Transverse colon (tissue), 4 donors: ENCODE measurements at regions not wholly inside any gene's neighbourhood (a gene's known extent, or its start where the extent isn't known, plus 50 kb on each side); places are given as distances from the start of the nearest gene placed in this dataset.

Experiments used
- DNase-seq: peaks from one replicate; pipeline ENCODE4 v3.0.0-alpha.2; 2019
- H3K27ac ChIP-seq, 4 donors: fragments of 200-600 bp; sonication (generic); 2 replicates each; pipeline ENCODE4 v1.5.1; 2016 to 2018; ENCODE audit warnings: inconsistent platforms in 4 of 4
- H3K27me3 ChIP-seq: fragments of 200-600 bp; sonication (generic); 2 replicates; pipeline ENCODE4 v1.5.1; 2017; ENCODE audit warnings: inconsistent platforms
- H3K36me3 ChIP-seq, 4 donors: fragments of 200-600 bp; sonication (generic); 2 replicates each; pipeline ENCODE4 v1.5.1; 2017 to 2019; ENCODE audit warnings: inconsistent platforms in 4 of 4
- H3K4me1 ChIP-seq, 4 donors: fragments of 200-600 bp; sonication (generic); 2 replicates each; pipeline ENCODE4 v1.5.1; 2017 to 2020; ENCODE audit warnings: inconsistent platforms in 4 of 4
- H3K4me3 ChIP-seq, 4 donors: fragments of 200-600 bp; sonication (generic); 1 replicate in 1 of 4; 2 replicates in 3 of 4; pipeline versions ENCODE4 v1.5.1 to v1.6.1; 2017 to 2019; ENCODE audit warnings: inconsistent platforms in 4 of 4
- H3K9me3 ChIP-seq, 2 donors: fragments of 200-600 bp; sonication (generic); 2 replicates each; pipeline ENCODE4 v1.5.1; 2017 to 2019; ENCODE audit warnings: inconsistent platforms in 2 of 2
- EP300 ChIP-seq: sonication (generic); formaldehyde crosslinking; IDR thresholded peaks from one replicate; pipeline ENCODE4 v1.6.1; 2017; ENCODE audit warnings: antibody characterized with exemption, low read depth
- POLR2A ChIP-seq: fragments of 450-650 bp; IDR thresholded peaks from one replicate; pipeline ENCODE4 v1.6.1; 2016; ENCODE audit warnings: antibody characterized with exemption, mild to moderate bottlenecking, moderate library complexity
- POLR2AphosphoS5 ChIP-seq, 3 donors: sonication (generic); formaldehyde crosslinking; IDR thresholded peaks; one replicate each; pipeline ENCODE4 v1.6.1; 2016; ENCODE audit warnings: antibody characterized with exemption in 3 of 3
- WGBS, 2 donors: methylation state at CpG; one replicate each; pipeline ENCODE4 v1.1.5; 2018; ENCODE audit warnings: low coverage in 1 of 2; 5-methylcytosine and 5-hydroxymethylcytosine counted together
- in situ Hi-C, 4 donors: fragments of 200-750 bp; cut with MboI; loops; one replicate each; pipeline versions ENCODE4 v1.15.0 to v1.15.1; 2017; ENCODE audit warnings: low sequenced_read_pairs in 3 of 4, low pct_ligation_motif_present in 1 of 4, low pct_unique_long_range_greater_than_20kb in 1 of 4
- intact Hi-C: fragments of 100-400 bp; cut with DNase I; formaldehyde crosslinking; loops from one replicate; pipeline ENCODE4 v1.15.1; 2023; ENCODE audit warnings: low total_unique reads
- TF ChIP-seq, protein P1 (sequence below), 5 experiments: fragments of 200-600 bp in 3 of 5; fragments of 450-650 bp in 2 of 5; sonication (generic) in 3 of 5; IDR thresholded peaks; 1 replicate in 2 of 5; 2 replicates in 3 of 5; pipeline ENCODE4 v1.5.1; 2016 to 2017; ENCODE audit warnings: antibody characterized with exemption in 5 of 5, inconsistent platforms in 3 of 5, mild to moderate bottlenecking in 2 of 5, moderate library complexity in 1 of 5

DNA sequence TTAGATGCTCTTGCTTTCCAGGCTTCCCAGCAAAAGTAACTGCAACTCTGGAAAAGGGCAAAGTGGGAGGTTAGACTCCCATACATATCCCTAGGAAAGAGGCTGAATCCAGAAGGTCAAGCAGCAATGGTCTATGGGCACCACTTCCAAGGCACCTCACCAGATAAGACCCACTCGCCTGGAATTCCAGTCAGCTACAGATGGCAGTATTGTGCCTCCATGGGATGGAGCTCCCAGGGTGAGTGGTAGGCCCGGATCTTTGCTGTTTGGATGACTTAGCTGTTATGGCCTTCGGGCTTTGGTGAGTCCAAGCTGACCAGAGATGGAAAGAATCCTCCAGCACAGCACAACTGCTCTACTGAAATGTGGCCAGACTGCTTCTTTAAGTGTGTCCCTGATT, 688.0 kb downstream of the PCDH19 start:
- H3K4me3 ChIP-seq, result no peak overlapping the region
- in situ Hi-C loops, result no loop called here
- TF ChIP-seq EP300, result no peak
- no peak for TF ChIP-seq POLR2A
- TF ChIP-seq, protein P1, sequence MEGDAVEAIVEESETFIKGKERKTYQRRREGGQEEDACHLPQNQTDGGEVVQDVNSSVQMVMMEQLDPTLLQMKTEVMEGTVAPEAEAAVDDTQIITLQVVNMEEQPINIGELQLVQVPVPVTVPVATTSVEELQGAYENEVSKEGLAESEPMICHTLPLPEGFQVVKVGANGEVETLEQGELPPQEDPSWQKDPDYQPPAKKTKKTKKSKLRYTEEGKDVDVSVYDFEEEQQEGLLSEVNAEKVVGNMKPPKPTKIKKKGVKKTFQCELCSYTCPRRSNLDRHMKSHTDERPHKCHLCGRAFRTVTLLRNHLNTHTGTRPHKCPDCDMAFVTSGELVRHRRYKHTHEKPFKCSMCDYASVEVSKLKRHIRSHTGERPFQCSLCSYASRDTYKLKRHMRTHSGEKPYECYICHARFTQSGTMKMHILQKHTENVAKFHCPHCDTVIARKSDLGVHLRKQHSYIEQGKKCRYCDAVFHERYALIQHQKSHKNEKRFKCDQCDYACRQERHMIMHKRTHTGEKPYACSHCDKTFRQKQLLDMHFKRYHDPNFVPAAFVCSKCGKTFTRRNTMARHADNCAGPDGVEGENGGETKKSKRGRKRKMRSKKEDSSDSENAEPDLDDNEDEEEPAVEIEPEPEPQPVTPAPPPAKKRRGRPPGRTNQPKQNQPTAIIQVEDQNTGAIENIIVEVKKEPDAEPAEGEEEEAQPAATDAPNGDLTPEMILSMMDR (IDR thresholded peaks at IDR 0.05), result no peak
- TF ChIP-seq POLR2AphosphoS5 (IDR thresholded peaks at IDR 0.05), result no peak
- H3K4me1 ChIP-seq, result no peaks in the 10 kb centered on the region
- intact Hi-C loops, result no loop called here
- H3K9me3 ChIP-seq, result no peaks in the 10 kb centered on the region
- no peak for DNase-seq
- whole genome bisulfite sequencing, 2 donors, result 69% methylated on average over 3 of the region's 3 CpGs; no CpG with 5 or more reads in 1 of the 2 donors
- no peaks in the 10 kb centered on the region for H3K27me3 ChIP-seq
- no peak overlapping the region for H3K27ac ChIP-seq
- H3K36me3 ChIP-seq, result no peaks in the 10 kb centered on the region

- Histone ChIP-seq H3K27ac (no peak overlapping the region), H3K9me3 (no peaks in the 10 kb centered on the region), H3K4me3 (no peak overlapping the region), H3K4me1 (no peaks in the 10 kb centered on the region), H3K27me3 (no peaks in the 10 kb centered on the region), H3K36me3 (no peaks in the 10 kb centered on the region)
- DNase-seq, result no peak
- intact Hi-C loops, result no loop called here
- in situ Hi-C loops, result no loop called here
- TF ChIP-seq, protein P1 (IDR thresholded peaks at IDR 0.05), result no peak
- TF ChIP-seq EP300 (no peak), POLR2A (no peak), POLR2AphosphoS5 (IDR thresholded peaks at IDR 0.05) (no peak)
- WGBS, 2 donors, result 72 to 100% methylated on average over 1 to 6 of the region's 6 CpGs
Observed at GRCh38 chrX:99719140-99719539, 690.9 kb downstream of the PCDH19 start.

- Histone ChIP-seq H3K36me3 (no peaks in the 10 kb centered on the region), H3K27ac (no peak overlapping the region), H3K27me3 (no peaks in the 10 kb centered on the region), H3K4me3 (no peak overlapping the region), H3K9me3 (no peaks in the 10 kb centered on the region), H3K4me1 (no peaks in the 10 kb centered on the region)
- in situ Hi-C loops (no loop called here), intact Hi-C loops (no loop called here)
- no peak for DNase-seq
- TF ChIP-seq POLR2A, result no peak
- TF ChIP-seq, protein P1 (IDR thresholded peaks at IDR 0.05), result no peak
- TF ChIP-seq POLR2AphosphoS5 (IDR thresholded peaks at IDR 0.05), result no peak
- TF ChIP-seq EP300, result no peak
- WGBS, 2 donors, result 0% methylated on average over 1 of the region's 2 CpGs; no CpG with 5 or more reads in 1 of the 2 donors
Observed at GRCh38 chrX:99717716-99718115, 692.4 kb downstream of the PCDH19 start.

GRCh38 chrX:99705701-99706100, 704.4 kb downstream of the PCDH19 start:
- no peak overlapping the region for H3K27ac ChIP-seq
- intact Hi-C loops (no loop called here), in situ Hi-C loops (no loop called here)
- WGBS, 2 donors, result 63% methylated on average over 4 of the region's 4 CpGs; no CpG with 5 or more reads in 1 of the 2 donors
- H3K27me3 ChIP-seq, result no peaks in the 10 kb centered on the region
- no peak overlapping the region for H3K4me3 ChIP-seq
- no peaks in the 10 kb centered on the region for H3K4me1 ChIP-seq
- no peak for DNase-seq
- H3K36me3 ChIP-seq, result no peaks in the 10 kb centered on the region
- H3K9me3 ChIP-seq, result no peaks in the 10 kb centered on the region
- TF ChIP-seq POLR2AphosphoS5 (IDR thresholded peaks at IDR 0.05) (no peak), POLR2A (no peak), EP300 (no peak)
- TF ChIP-seq, protein P1 (IDR thresholded peaks at IDR 0.05), result no peak
